HG03060 (cell line): ENCODE measurements at regions not wholly inside any gene's neighbourhood (a gene's known extent, or its start where the extent isn't known, plus 50 kb on each side); places are given as distances from the start of the nearest gene placed in this dataset.

Experiments
- ATAC-seq: cut with Tn5 transposase; IDR thresholded peaks from one replicate; pipeline ENCODE4 v1.9.1; 2021; ENCODE audit warnings: low read depth, moderate number of reproducible peaks; ENCODE audit not compliant: unreplicated experiment

GRCh38 chr1:55624766-55625165 is 409.6 kb upstream of the USP24 start:
- ATAC-seq, result no peak

- ATAC-seq, result no peak
Observed at GRCh38 chr1:55623311-55623710, 408.1 kb upstream of the USP24 start.

GRCh38 chr1:55622074-55622473 is 406.9 kb upstream of the USP24 start:
- no peak for ATAC-seq

- ATAC-seq, result no peak
Observed at GRCh38 chr1:55618199-55618598, 403.0 kb upstream of the USP24 start.

- no peak for ATAC-seq
Observed at GRCh38 chr1:55617288-55617982, 402.3 kb upstream of the USP24 start.

GRCh38 chr1:55612988-55613387 is 397.8 kb upstream of the USP24 start:
- ATAC-seq, result no peak

GRCh38 chr1:55611123-55611522 is 396.0 kb upstream of the USP24 start:
- ATAC-seq, result no peak

- no peak for ATAC-seq
Observed at GRCh38 chr1:55610203-55610602, 395.0 kb upstream of the USP24 start.

- no peak for ATAC-seq
Observed at GRCh38 chr1:55609630-55610029, 394.5 kb upstream of the USP24 start.

GRCh38 chr1:55605155-55605554 is 390.0 kb upstream of the USP24 start:
- ATAC-seq, result no peak

- no peak for ATAC-seq
Observed at GRCh38 chr1:55604749-55605148, 389.6 kb upstream of the USP24 start.

- no peak for ATAC-seq
Observed at GRCh38 chr1:55604179-55604578, 389.0 kb upstream of the USP24 start.

- ATAC-seq, result no peak
Observed at GRCh38 chr1:55600242-55600641, 385.1 kb upstream of the USP24 start.

GRCh38 chr1:55597910-55598309 is 382.7 kb upstream of the USP24 start:
- no peak for ATAC-seq

- ATAC-seq, result no peak
Observed at GRCh38 chr1:55594701-55595100, 379.5 kb upstream of the USP24 start.

- no peak for ATAC-seq
Observed at GRCh38 chr1:55593298-55593697, 378.1 kb upstream of the USP24 start.

- no peak for ATAC-seq
Observed at GRCh38 chr1:55592122-55592521, 377.0 kb upstream of the USP24 start.

- ATAC-seq, result no peak
Observed at GRCh38 chr1:55589671-55590297, 374.6 kb upstream of the USP24 start.

- ATAC-seq, result no peak
Observed at GRCh38 chr1:55588309-55588708, 373.1 kb upstream of the USP24 start.

GRCh38 chr1:55586771-55587170 is 371.6 kb upstream of the USP24 start:
- ATAC-seq, result no peak

GRCh38 chr1:55585402-55585792 is 370.2 kb upstream of the USP24 start:
- ATAC-seq, result no peak
